Tibial artery (tissue), 4 donors: ENCODE measurements at regions not wholly inside any gene's neighbourhood (a gene's known extent, or its start where the extent isn't known, plus 50 kb on each side); places are given as distances from the start of the nearest gene placed in this dataset.

Experiments used
- DNase-seq, 2 donors: peaks; one replicate each; pipeline ENCODE4 v3.0.0-alpha.2; 2019
- H3K27ac ChIP-seq, 2 donors: fragments of 200-600 bp; sonication (generic) in 1 of 2; 1 replicate in 1 of 2; 2 replicates in 1 of 2; pipeline ENCODE4 v1.5.1; 2018 to 2019; ENCODE audit warnings: mild to moderate bottlenecking in 1 of 2
- H3K27me3 ChIP-seq, 2 donors: fragments of 200-600 bp; sonication (generic) in 1 of 2; one replicate each; pipeline versions ENCODE4 v1.5.1 to v1.6.0; 2016 to 2019
- H3K36me3 ChIP-seq, 3 donors: fragments of 200-600 bp; sonication (generic) in 2 of 3; one replicate each; pipeline ENCODE4 v1.5.1; 2016 to 2019; ENCODE audit warnings: mild to moderate bottlenecking in 2 of 3
- H3K4me1 ChIP-seq, 4 donors: fragments of 200-600 bp; sonication (generic) in 2 of 4; 1 replicate in 3 of 4; 2 replicates in 1 of 4; pipeline ENCODE4 v1.5.1; 2016 to 2019
- H3K4me3 ChIP-seq, 2 donors: fragments of 200-600 bp; sonication (generic) in 1 of 2; 1 replicate in 1 of 2; 2 replicates in 1 of 2; pipeline ENCODE4 v1.5.1; 2018 to 2019; ENCODE audit warnings: mild to moderate bottlenecking in 2 of 2
- H3K9me3 ChIP-seq, 3 donors: fragments of 200-600 bp; sonication (generic) in 1 of 3; one replicate each; pipeline ENCODE4 v1.5.1; 2016 to 2019
- CTCF ChIP-seq, 2 experiments: fragments of 200-600 bp in 1 of 2; fragments of 450-650 bp in 1 of 2; IDR thresholded peaks; one replicate each; pipeline ENCODE4 v1.5.1; 2017 to 2019; ENCODE audit warnings: antibody characterized with exemption in 2 of 2, mild to moderate bottlenecking in 1 of 2, moderate library complexity in 1 of 2
- intact Hi-C: fragments of 100-400 bp; cut with DNase I; formaldehyde crosslinking; loops from one replicate; pipeline ENCODE4 v1.15.0; 2023; ENCODE audit warnings: low total_unique reads

GRCh38 chr4:34170946-34171345 is 2073.4 kb downstream of the ARAP2 start:
- Histone ChIP-seq H3K9me3 (no peaks in the 10 kb centered on the region), H3K27ac (no peak overlapping the region), H3K27me3 (no peaks in the 10 kb centered on the region), H3K4me3 (no peak overlapping the region), H3K4me1 (no peaks in the 10 kb centered on the region), H3K36me3 (no peaks in the 10 kb centered on the region)
- intact Hi-C loops = no loop called here
- DNase-seq = no peak
- no peak for TF ChIP-seq CTCF (IDR thresholded peaks at IDR 0.05)

GRCh38 chr4:34176609-34177008 is 2067.7 kb downstream of the ARAP2 start:
- TF ChIP-seq CTCF (IDR thresholded peaks at IDR 0.05) = no peak
- no peaks in the 10 kb centered on the region for H3K4me1 ChIP-seq
- no peak for DNase-seq
- intact Hi-C loops = no loop called here
- H3K9me3 ChIP-seq = no peaks in the 10 kb centered on the region
- H3K4me3 ChIP-seq = no peak overlapping the region
- H3K27ac ChIP-seq = no peak overlapping the region
- H3K27me3 ChIP-seq = no peaks in the 10 kb centered on the region
- H3K36me3 ChIP-seq = no peaks in the 10 kb centered on the region

GRCh38 chr4:34178476-34178875 is 2065.8 kb downstream of the ARAP2 start:
- H3K36me3 ChIP-seq = no peaks in the 10 kb centered on the region
- H3K4me3 ChIP-seq = no peak overlapping the region
- no peaks in the 10 kb centered on the region for H3K27me3 ChIP-seq
- intact Hi-C loops = no loop called here
- H3K4me1 ChIP-seq = no peaks in the 10 kb centered on the region
- H3K9me3 ChIP-seq = no peaks in the 10 kb centered on the region
- TF ChIP-seq CTCF (IDR thresholded peaks at IDR 0.05) = no peak
- H3K27ac ChIP-seq = no peak overlapping the region
- DNase-seq = no peak

- DNase-seq = no peak
- no peaks in the 10 kb centered on the region for H3K36me3 ChIP-seq
- no peak overlapping the region for H3K27ac ChIP-seq
- H3K4me3 ChIP-seq = no peak overlapping the region
- H3K4me1 ChIP-seq = no peaks in the 10 kb centered on the region
- TF ChIP-seq CTCF (IDR thresholded peaks at IDR 0.05) = no peak
- H3K27me3 ChIP-seq = no peaks in the 10 kb centered on the region
- H3K9me3 ChIP-seq = no peaks in the 10 kb centered on the region
- intact Hi-C loops = no loop called here
Measured at GRCh38 chr4:34181311-34181841, 2062.9 kb downstream of the ARAP2 start.

GRCh38 chr4:34181891-34182290 is 2062.4 kb downstream of the ARAP2 start:
- Histone ChIP-seq H3K4me3 (no peak overlapping the region), H3K9me3 (no peaks in the 10 kb centered on the region), H3K27me3 (no peaks in the 10 kb centered on the region), H3K27ac (no peak overlapping the region), H3K4me1 (no peaks in the 10 kb centered on the region), H3K36me3 (no peaks in the 10 kb centered on the region)
- no peak for DNase-seq
- intact Hi-C loops = no loop called here
- no peak for TF ChIP-seq CTCF (IDR thresholded peaks at IDR 0.05)

GRCh38 chr4:34182306-34182705 is 2062.0 kb downstream of the ARAP2 start:
- Histone ChIP-seq H3K27ac (no peak overlapping the region), H3K4me3 (no peak overlapping the region), H3K4me1 (no peaks in the 10 kb centered on the region), H3K27me3 (no peaks in the 10 kb centered on the region), H3K9me3 (no peaks in the 10 kb centered on the region), H3K36me3 (no peaks in the 10 kb centered on the region)
- no peak for TF ChIP-seq CTCF (IDR thresholded peaks at IDR 0.05)
- no peak for DNase-seq
- intact Hi-C loops = no loop called here
